ENCODE measurements at regions not wholly inside any gene's neighbourhood (a gene's known extent, or its start where the extent isn't known, plus 50 kb on each side); places are given as distances from the start of the nearest gene placed in this dataset.

- no peak overlapping the region for H3K4me3 ChIP-seq (ENCODE audit: control insufficient read depth, low read depth, low read length)
- no peak for DNase-seq (ENCODE audit: low read depth)
- TF ChIP-seq CTCF (IDR thresholded peaks at IDR 0.05; ENCODE audit: control insufficient read depth, insufficient read depth, low read depth, low read length, missing control alignments), result no peak
Measured at GRCh38 chr1:29900104-29900679, 663.9 kb downstream of the PTPRU start.

- no peak for DNase-seq (ENCODE audit: low read depth)
- no peak for TF ChIP-seq CTCF (IDR thresholded peaks at IDR 0.05; ENCODE audit: control insufficient read depth, insufficient read depth, low read depth, low read length, missing control alignments)
- H3K4me3 ChIP-seq (ENCODE audit: control insufficient read depth, low read depth, low read length), result no peak overlapping the region
Measured at GRCh38 chr1:29896791-29897714, 660.7 kb downstream of the PTPRU start.

- TF ChIP-seq CTCF (IDR thresholded peaks at IDR 0.05; ENCODE audit: control insufficient read depth, insufficient read depth, low read depth, low read length, missing control alignments), result no peak
- DNase-seq (ENCODE audit: low read depth), result no peak
- no peak overlapping the region for H3K4me3 ChIP-seq (ENCODE audit: control insufficient read depth, low read depth, low read length)
Measured at GRCh38 chr1:29896300-29896699, 660.0 kb downstream of the PTPRU start.

GRCh38 chr1:29895201-29895600 lies 658.9 kb downstream of the PTPRU start:
- DNase-seq (ENCODE audit: low read depth), result no peak
- no peak overlapping the region for H3K4me3 ChIP-seq (ENCODE audit: control insufficient read depth, low read depth, low read length)
- no peak for TF ChIP-seq CTCF (IDR thresholded peaks at IDR 0.05; ENCODE audit: control insufficient read depth, insufficient read depth, low read depth, low read length, missing control alignments)

GRCh38 chr1:29894311-29894710 lies 658.0 kb downstream of the PTPRU start:
- no peak for TF ChIP-seq CTCF (IDR thresholded peaks at IDR 0.05; ENCODE audit: control insufficient read depth, insufficient read depth, low read depth, low read length, missing control alignments)
- H3K4me3 ChIP-seq (ENCODE audit: control insufficient read depth, low read depth, low read length), result no peak overlapping the region
- DNase-seq (ENCODE audit: low read depth), result no peak

- no peak overlapping the region for H3K4me3 ChIP-seq (ENCODE audit: control insufficient read depth, low read depth, low read length)
- no peak for DNase-seq (ENCODE audit: low read depth)
- no peak for TF ChIP-seq CTCF (IDR thresholded peaks at IDR 0.05; ENCODE audit: control insufficient read depth, insufficient read depth, low read depth, low read length, missing control alignments)
Measured at GRCh38 chr1:29893806-29894205, 657.5 kb downstream of the PTPRU start.

All from AG09309 (cell line).